ENCODE measurements at regions not wholly inside any gene's neighbourhood (a gene's known extent, or its start where the extent isn't known, plus 50 kb on each side); places are given as distances from the start of the nearest gene placed in this dataset.

DNA sequence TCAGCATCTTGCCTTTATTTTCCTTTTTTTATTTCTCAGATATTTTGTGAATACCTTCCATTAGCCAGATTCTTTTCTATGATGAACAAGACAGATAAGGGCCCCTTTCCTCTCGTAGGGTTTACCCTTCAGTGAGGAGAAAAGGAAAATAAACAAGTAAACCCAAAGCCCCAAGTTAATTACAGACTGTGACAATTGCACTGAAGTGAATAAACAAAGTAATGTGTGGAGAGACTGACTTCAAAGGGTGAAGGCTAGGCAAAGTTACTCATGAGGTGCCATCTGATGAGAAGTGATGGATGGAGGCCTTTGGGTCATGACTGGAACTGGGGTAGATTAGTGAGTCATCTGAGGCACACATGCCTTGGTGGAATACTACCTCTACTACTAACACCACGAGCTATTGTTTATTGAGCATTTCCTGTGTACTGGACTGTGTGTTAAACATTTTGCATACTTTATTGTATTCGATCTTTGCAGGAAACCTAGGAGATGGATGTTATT lies 143.4 kb upstream of the PRICKLE1 start:
- H3K9me3 ChIP-seq (replicated peaks; ENCODE audit: control insufficient read depth, insufficient read depth, low read length), result no peaks in the 10 kb centered on the region
- no TSS peak for BruUV-seq (replicated peaks)
- CTCF ChIA-PET, result no interaction called here
- no peak overlapping the region for H3K4me2 ChIP-seq (ENCODE audit: control insufficient read depth, insufficient read depth)
- no peak overlapping the region for H2AFZ ChIP-seq (ENCODE audit: control insufficient read depth, low read depth, low read length)
- H3K4me3 ChIP-seq, result no peak overlapping the region
- no peak overlapping the region for H3K9ac ChIP-seq (ENCODE audit: control insufficient read depth, insufficient read depth, low read length)
- 2% methylated on average over 3 of the region's 3 CpGs for WGBS (ENCODE audit: insufficient coverage, insufficient replicate concordance, low lambda C conversion rate, missing lambda C conversion rate)
- DNase-seq (ENCODE audit: low read depth, low spot score) (no peak), ATAC-seq (no peak), FAIRE-seq (no peak)
- no peaks in the 10 kb centered on the region for H3K79me2 ChIP-seq (ENCODE audit: control insufficient read depth, insufficient read depth, low read length)
- no peaks in the 10 kb centered on the region for H3K4me1 ChIP-seq (ENCODE audit: control insufficient read depth, insufficient read depth, low read length)
- RAD21 ChIA-PET (ENCODE audit: unreplicated experiment), result no interaction called here
- H3K36me3 ChIP-seq (ENCODE audit: control insufficient read depth in 2 of 2, insufficient read depth in 2 of 2, low read length in 1 of 2), result no peaks in the 10 kb centered on the region
- POLR2A ChIA-PET, result no interaction called here
- H3K27ac ChIP-seq (ENCODE audit: control insufficient read depth, insufficient read depth), result no peak overlapping the region
- in situ Hi-C loops (cut with MboI) (no loop called here), intact Hi-C loops (cut with micrococcal nuclease; ENCODE audit: unreplicated experiment) (no loop called here)
- no peaks in the 10 kb centered on the region; a peak in 1 of 4 replicates for H3K27me3 ChIP-seq (replicated peaks in 1 of 2; ENCODE audit: control insufficient read depth in 2 of 2, insufficient read depth in 2 of 2, low read length in 1 of 2)
- SMC1A ChIA-PET (ENCODE audit: uncharacterized antibody, unreplicated experiment), result interaction anchor here (0.6 kb wide), 1 partner anchor 188 kb away, joined by 3 read pairs; no protein-coding TSS in a partner anchor
- H4K20me1 ChIP-seq (ENCODE audit: control insufficient read depth, insufficient read depth), result no peaks in the 10 kb centered on the region
- TF ChIP-seq MYB (IDR thresholded peaks at IDR 0.05; ENCODE audit: borderline replicate concordance, low read depth, low read length) (no peak), RB1 (IDR thresholded peaks at IDR 0.05; ENCODE audit: borderline replicate concordance) (no peak), SUPT20H (IDR thresholded peaks at IDR 0.05; ENCODE audit: borderline replicate concordance, control insufficient read depth, low read depth, low read length) (no peak), YY1 (IDR thresholded peaks at IDR 0.05; ENCODE audit: low read depth, low read length) (no peak), TBL1XR1 (IDR thresholded peaks at IDR 0.05; ENCODE audit: low read depth, low read length) (no peak), ZNF274 (IDR thresholded peaks at IDR 0.05; ENCODE audit: insufficient read depth, insufficient read length) (no peak), TCF3 (IDR thresholded peaks at IDR 0.05; ENCODE audit: borderline replicate concordance, insufficient read depth, low read depth, low read length) (no peak), POLR2AphosphoS2 (IDR thresholded peaks at IDR 0.05; ENCODE audit: low read depth, low read length) (no peak), MTA3 (IDR thresholded peaks at IDR 0.05; ENCODE audit: borderline replicate concordance, low read length) (no peak)
- TF ChIP-seq, protein P1, sequence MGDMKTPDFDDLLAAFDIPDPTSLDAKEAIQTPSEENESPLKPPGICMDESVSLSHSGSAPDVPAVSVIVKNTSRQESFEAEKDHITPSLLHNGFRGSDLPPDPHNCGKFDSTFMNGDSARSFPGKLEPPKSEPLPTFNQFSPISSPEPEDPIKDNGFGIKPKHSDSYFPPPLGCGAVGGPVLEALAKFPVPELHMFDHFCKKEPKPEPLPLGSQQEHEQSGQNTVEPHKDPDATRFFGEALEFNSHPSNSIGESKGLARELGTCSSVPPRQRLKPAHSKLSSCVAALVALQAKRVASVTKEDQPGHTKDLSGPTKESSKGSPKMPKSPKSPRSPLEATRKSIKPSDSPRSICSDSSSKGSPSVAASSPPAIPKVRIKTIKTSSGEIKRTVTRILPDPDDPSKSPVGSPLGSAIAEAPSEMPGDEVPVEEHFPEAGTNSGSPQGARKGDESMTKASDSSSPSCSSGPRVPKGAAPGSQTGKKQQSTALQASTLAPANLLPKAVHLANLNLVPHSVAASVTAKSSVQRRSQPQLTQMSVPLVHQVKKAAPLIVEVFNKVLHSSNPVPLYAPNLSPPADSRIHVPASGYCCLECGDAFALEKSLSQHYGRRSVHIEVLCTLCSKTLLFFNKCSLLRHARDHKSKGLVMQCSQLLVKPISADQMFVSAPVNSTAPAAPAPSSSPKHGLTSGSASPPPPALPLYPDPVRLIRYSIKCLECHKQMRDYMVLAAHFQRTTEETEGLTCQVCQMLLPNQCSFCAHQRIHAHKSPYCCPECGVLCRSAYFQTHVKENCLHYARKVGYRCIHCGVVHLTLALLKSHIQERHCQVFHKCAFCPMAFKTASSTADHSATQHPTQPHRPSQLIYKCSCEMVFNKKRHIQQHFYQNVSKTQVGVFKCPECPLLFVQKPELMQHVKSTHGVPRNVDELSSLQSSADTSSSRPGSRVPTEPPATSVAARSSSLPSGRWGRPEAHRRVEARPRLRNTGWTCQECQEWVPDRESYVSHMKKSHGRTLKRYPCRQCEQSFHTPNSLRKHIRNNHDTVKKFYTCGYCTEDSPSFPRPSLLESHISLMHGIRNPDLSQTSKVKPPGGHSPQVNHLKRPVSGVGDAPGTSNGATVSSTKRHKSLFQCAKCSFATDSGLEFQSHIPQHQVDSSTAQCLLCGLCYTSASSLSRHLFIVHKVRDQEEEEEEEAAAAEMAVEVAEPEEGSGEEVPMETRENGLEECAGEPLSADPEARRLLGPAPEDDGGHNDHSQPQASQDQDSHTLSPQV (IDR thresholded peaks at IDR 0.05), result no peak
- TF ChIP-seq, protein P2, sequence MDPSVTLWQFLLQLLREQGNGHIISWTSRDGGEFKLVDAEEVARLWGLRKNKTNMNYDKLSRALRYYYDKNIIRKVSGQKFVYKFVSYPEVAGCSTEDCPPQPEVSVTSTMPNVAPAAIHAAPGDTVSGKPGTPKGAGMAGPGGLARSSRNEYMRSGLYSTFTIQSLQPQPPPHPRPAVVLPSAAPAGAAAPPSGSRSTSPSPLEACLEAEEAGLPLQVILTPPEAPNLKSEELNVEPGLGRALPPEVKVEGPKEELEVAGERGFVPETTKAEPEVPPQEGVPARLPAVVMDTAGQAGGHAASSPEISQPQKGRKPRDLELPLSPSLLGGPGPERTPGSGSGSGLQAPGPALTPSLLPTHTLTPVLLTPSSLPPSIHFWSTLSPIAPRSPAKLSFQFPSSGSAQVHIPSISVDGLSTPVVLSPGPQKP (IDR thresholded peaks at IDR 0.05; ENCODE audit: low read depth, low read length), result no peak

Measured in GM12878 (cell line).